HepG2 (cell line): ENCODE measurements at regions not wholly inside any gene's neighbourhood (a gene's known extent, or its start where the extent isn't known, plus 50 kb on each side); places are given as distances from the start of the nearest gene placed in this dataset.

Source experiments
- FOSL1 ChIP-seq: sonication (generic); formaldehyde crosslinking; IDR thresholded peaks from 2 replicates; pipeline ENCODE4 v1.9.0; 2021; ENCODE audit warnings: missing genetic modification reagents, borderline replicate concordance
- FOXP1 ChIP-seq, 2 experiments: fragments of 450-650 bp in 1 of 2; IDR thresholded peaks; 2 replicates each; pipeline ENCODE4 v1.6.1; 2017 to 2018; ENCODE audit warnings: antibody characterized with exemption in 1 of 2
- GATAD2A ChIP-seq: IDR thresholded peaks from 2 replicates; pipeline ENCODE4 v1.6.1; 2016
- GPBP1L1 ChIP-seq: sonication (generic); formaldehyde crosslinking; IDR thresholded peaks from 2 replicates; pipeline ENCODE4 v1.5.0; 2020; ENCODE audit warnings: mild to moderate bottlenecking, missing genetic modification reagents
- MAX ChIP-seq: IDR thresholded peaks from 2 replicates; pipeline ENCODE4 v1.6.1; 2012; ENCODE audit warnings: inconsistent platforms
- NFATC3 ChIP-seq: sonication (generic); formaldehyde crosslinking; IDR thresholded peaks from 2 replicates; pipeline ENCODE4 v1.5.1; 2020; ENCODE audit warnings: mild to moderate bottlenecking, missing genetic modification reagents
- NR2F1 ChIP-seq, 2 experiments: fragments of 450-650 bp in 1 of 2; formaldehyde crosslinking in 1 of 2; IDR thresholded peaks; 2 replicates each; pipeline versions ENCODE4 v1.5.0 to v1.6.1; 2016 to 2020; ENCODE audit warnings: mild to moderate bottlenecking in 1 of 2, missing compliant biosample characterization in 1 of 2, missing genetic modification reagents in 1 of 2, moderate library complexity in 1 of 2
- RBM22 ChIP-seq: fragments of 200-400 bp; formaldehyde crosslinking; optimal IDR thresholded peaks from 2 replicates; pipeline ENCODE3; 2017; ENCODE audit warnings: mild to moderate bottlenecking, low read length, moderate library complexity
- TARDBP ChIP-seq: sonication (generic); formaldehyde crosslinking; IDR thresholded peaks from 2 replicates; pipeline ENCODE4 v1.8.0; 2022; ENCODE audit warnings: mild to moderate bottlenecking, missing genetic modification reagents
- TCF7L2 ChIP-seq: IDR thresholded peaks from 2 replicates; pipeline ENCODE4 v1.6.1; 2011; ENCODE audit warnings: mild to moderate bottlenecking, low read depth, low read length, moderate library complexity
- ZNF562 ChIP-seq: sonication (generic); formaldehyde crosslinking; IDR thresholded peaks from 2 replicates; pipeline ENCODE4 v1.8.0; 2022; ENCODE audit warnings: missing genetic modification reagents, borderline replicate concordance
- ZZZ3 ChIP-seq: sonication (generic); formaldehyde crosslinking; IDR thresholded peaks from 2 replicates; pipeline ENCODE4 v1.4.0; 2020; ENCODE audit warnings: missing genetic modification reagents, mild to moderate bottlenecking, borderline replicate concordance
- TF ChIP-seq, protein P1 (sequence below): sonication (generic); formaldehyde crosslinking; IDR thresholded peaks from 2 replicates; pipeline ENCODE4 v1.4.0; 2020; ENCODE audit warnings: low read depth, missing genetic modification reagents

DNA sequence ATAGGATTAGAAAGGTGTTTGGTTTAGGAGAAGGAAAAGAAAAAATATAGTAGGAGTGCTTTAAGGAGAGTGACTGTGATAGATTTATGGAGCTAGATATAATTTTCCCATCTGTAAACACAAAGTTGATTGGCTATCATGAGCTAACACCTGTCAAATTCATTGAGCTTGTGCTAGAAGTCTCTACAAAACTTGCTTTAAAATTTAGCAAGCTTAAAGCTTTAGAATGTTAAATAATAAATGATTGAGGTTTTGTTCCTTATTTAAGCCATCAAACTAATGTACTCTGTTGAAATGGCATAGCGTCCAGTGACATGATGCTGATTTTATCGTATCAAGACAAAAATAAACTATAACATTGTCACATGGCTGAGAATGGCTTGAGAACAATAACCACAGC is 1497.4 kb upstream of the DDX18 start:
- TF ChIP-seq, protein P1, sequence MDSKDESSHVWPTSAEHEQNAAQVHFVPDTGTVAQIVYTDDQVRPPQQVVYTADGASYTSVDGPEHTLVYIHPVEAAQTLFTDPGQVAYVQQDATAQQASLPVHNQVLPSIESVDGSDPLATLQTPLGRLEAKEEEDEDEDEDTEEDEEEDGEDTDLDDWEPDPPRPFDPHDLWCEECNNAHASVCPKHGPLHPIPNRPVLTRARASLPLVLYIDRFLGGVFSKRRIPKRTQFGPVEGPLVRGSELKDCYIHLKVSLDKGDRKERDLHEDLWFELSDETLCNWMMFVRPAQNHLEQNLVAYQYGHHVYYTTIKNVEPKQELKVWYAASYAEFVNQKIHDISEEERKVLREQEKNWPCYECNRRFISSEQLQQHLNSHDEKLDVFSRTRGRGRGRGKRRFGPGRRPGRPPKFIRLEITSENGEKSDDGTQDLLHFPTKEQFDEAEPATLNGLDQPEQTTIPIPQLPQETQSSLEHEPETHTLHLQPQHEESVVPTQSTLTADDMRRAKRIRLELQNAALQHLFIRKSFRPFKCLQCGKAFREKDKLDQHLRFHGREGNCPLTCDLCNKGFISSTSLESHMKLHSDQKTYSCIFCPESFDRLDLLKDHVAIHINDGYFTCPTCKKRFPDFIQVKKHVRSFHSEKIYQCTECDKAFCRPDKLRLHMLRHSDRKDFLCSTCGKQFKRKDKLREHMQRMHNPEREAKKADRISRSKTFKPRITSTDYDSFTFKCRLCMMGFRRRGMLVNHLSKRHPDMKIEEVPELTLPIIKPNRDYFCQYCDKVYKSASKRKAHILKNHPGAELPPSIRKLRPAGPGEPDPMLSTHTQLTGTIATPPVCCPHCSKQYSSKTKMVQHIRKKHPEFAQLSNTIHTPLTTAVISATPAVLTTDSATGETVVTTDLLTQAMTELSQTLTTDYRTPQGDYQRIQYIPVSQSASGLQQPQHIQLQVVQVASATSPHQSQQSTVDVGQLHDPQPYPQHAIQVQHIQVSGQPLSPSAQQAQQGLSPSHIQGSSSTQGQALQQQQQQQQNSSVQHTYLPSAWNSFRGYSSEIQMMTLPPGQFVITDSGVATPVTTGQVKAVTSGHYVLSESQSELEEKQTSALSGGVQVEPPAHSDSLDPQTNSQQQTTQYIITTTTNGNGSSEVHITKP (CRISPR knock-in tag), result no peak
- no peak for TF ChIP-seq GPBP1L1 (CRISPR knock-in tag)
- TF ChIP-seq RBM22, result no peak
- TF ChIP-seq ZZZ3, result no peak
- TF ChIP-seq GATAD2A, result no peak
- TF ChIP-seq NFATC3 (CRISPR knock-in tag), result no peak
- TF ChIP-seq TARDBP (CRISPR knock-in tag), result no peak
- no peak for TF ChIP-seq FOXP1 (IDR thresholded peaks at IDR 0.05)
- no peak for TF ChIP-seq FOXP1 (CRISPR knock-in tag; IDR thresholded peaks at IDR 0.05)
- no peak for TF ChIP-seq FOSL1 (CRISPR knock-in tag)
- TF ChIP-seq NR2F1 (CRISPR knock-in tag; IDR thresholded peaks at IDR 0.05), result no peak
- no peak for TF ChIP-seq TCF7L2
- no peak for TF ChIP-seq ZNF562 (CRISPR knock-in tag)
- no peak for TF ChIP-seq MAX
